ENCODE measurements at regions not wholly inside any gene's neighbourhood (a gene's known extent, or its start where the extent isn't known, plus 50 kb on each side); places are given as distances from the start of the nearest gene placed in this dataset.

DNA sequence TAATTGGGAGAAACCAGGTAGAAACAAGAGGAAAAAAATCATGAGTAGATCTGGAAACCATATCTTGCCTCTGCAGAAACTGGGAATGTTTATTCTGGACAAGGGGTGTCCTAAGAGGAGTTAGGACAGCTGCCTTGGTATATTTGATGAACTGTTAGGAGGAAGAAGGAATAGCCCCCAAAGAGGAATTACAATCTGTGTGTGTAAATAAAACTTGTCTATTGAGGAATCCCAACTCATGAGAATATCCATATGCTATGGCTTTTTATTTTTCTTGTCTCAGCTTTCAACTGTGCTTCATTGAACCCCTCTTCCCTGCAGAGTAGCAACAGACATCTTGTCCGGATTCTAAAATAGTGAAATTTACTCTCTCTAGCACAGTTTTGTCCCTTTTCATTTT is 423.5 kb upstream of the SLC14A2 start:
- H3K56ac ChIP-seq (ENCODE audit: extremely low read depth, insufficient read depth, low read length) = no peak overlapping the region
- no TSS peak for BruUV-seq (replicated peaks)
- H3K14ac ChIP-seq (replicated peaks; ENCODE audit: low read depth, low read length) = no peak overlapping the region
- H3K9me1 ChIP-seq (ENCODE audit: insufficient read depth, low read length) = no peaks in the 10 kb centered on the region
- no peaks in the 10 kb centered on the region for H3K79me1 ChIP-seq (ENCODE audit: low read depth in 1 of 2, low read length in 2 of 2)
- in situ Hi-C loops (cut with MboI; ENCODE audit: low sequenced_read_pairs) = no loop called here
- H3K4ac ChIP-seq (ENCODE audit: low read depth, low read length) = no peak overlapping the region
- no peak overlapping the region for H3K23ac ChIP-seq (ENCODE audit: low read depth, low read length)
- H2AFZ ChIP-seq (replicated peaks; ENCODE audit: low read length, poor library complexity) = no peak overlapping the region
- H3K9ac ChIP-seq (ENCODE audit: low read depth, low read length) = no peak overlapping the region
- no peaks in the 10 kb centered on the region for H4K20me1 ChIP-seq (ENCODE audit: insufficient read depth, low read length)
- H2BK20ac ChIP-seq (ENCODE audit: low read depth, low read length) = no peak overlapping the region
- intact Hi-C loops (cut with micrococcal nuclease) = no loop called here
- H4K91ac ChIP-seq (ENCODE audit: insufficient read depth, low read depth, low read length) = no peak overlapping the region
- TF ChIP-seq MXI1 (IDR thresholded peaks at IDR 0.05; ENCODE audit: borderline replicate concordance, low read depth, low read length) (no peak), BHLHE40 (IDR thresholded peaks at IDR 0.05; ENCODE audit: low read depth, low read length) (no peak), CEBPB (IDR thresholded peaks at IDR 0.05; ENCODE audit: low read depth, low read length) (no peak), POLR2A (IDR thresholded peaks at IDR 0.05; ENCODE audit: low read depth, low read length) (no peak), RAD21 (IDR thresholded peaks at IDR 0.05; ENCODE audit: low read length) (no peak), RCOR1 (IDR thresholded peaks at IDR 0.05; ENCODE audit: insufficient replicate concordance, low read length) (no peak), CHD1 (IDR thresholded peaks at IDR 0.05; ENCODE audit: low read depth, low read length) (no peak), SMC3 (IDR thresholded peaks at IDR 0.05; ENCODE audit: low read depth, low read length) (no peak), CTCF (conservative IDR thresholded peaks at IDR 0.05; ENCODE audit: low read depth, low read length) (no peak), FOS (IDR thresholded peaks at IDR 0.05; ENCODE audit: low read depth, low read length) (no peak), NFE2L2 (IDR thresholded peaks at IDR 0.05; ENCODE audit: low read depth, low read length) (no peak), MAFK (IDR thresholded peaks at IDR 0.05; ENCODE audit: low read depth, low read length) (no peak), RFX5 (IDR thresholded peaks at IDR 0.05; ENCODE audit: low read depth, low read length) (no peak), MAZ (IDR thresholded peaks at IDR 0.05; ENCODE audit: borderline replicate concordance, low read depth, low read length) (no peak)
- TF ChIP-seq, protein P1, sequence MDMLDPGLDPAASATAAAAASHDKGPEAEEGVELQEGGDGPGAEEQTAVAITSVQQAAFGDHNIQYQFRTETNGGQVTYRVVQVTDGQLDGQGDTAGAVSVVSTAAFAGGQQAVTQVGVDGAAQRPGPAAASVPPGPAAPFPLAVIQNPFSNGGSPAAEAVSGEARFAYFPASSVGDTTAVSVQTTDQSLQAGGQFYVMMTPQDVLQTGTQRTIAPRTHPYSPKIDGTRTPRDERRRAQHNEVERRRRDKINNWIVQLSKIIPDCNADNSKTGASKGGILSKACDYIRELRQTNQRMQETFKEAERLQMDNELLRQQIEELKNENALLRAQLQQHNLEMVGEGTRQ (IDR thresholded peaks at IDR 0.05; ENCODE audit: low read depth, low read length) = no peak
- TF ChIP-seq, protein P2, sequence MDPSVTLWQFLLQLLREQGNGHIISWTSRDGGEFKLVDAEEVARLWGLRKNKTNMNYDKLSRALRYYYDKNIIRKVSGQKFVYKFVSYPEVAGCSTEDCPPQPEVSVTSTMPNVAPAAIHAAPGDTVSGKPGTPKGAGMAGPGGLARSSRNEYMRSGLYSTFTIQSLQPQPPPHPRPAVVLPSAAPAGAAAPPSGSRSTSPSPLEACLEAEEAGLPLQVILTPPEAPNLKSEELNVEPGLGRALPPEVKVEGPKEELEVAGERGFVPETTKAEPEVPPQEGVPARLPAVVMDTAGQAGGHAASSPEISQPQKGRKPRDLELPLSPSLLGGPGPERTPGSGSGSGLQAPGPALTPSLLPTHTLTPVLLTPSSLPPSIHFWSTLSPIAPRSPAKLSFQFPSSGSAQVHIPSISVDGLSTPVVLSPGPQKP (IDR thresholded peaks at IDR 0.05; ENCODE audit: borderline replicate concordance, low read depth, low read length) = no peak
- H3K18ac ChIP-seq (ENCODE audit: low read depth, low read length) = no peak overlapping the region
- H4K5ac ChIP-seq (ENCODE audit: low read depth, low read length) = no peak overlapping the region
- no peak overlapping the region for H2BK15ac ChIP-seq (ENCODE audit: low read depth, low read length)
- no peak for DNase-seq
- no peak overlapping the region for H2BK120ac ChIP-seq (ENCODE audit: low read depth, low read length)
- H3K4me3 ChIP-seq (ENCODE audit: insufficient read depth, low read depth, low read length) = no peak overlapping the region
- no peaks in the 10 kb centered on the region for H3K4me1 ChIP-seq (ENCODE audit: control insufficient read depth, insufficient read depth, low read length)
- no peaks in the 10 kb centered on the region for H3K9me3 ChIP-seq (ENCODE audit: control insufficient read depth, insufficient read depth, low read length)
- H2AK9ac ChIP-seq (replicated peaks; ENCODE audit: low read depth, low read length, poor library complexity) = no peak overlapping the region
- no peak overlapping the region for H2AK5ac ChIP-seq (ENCODE audit: low read depth, low read length)
- no CpG with 5 or more reads among the region's 1 CpG for WGBS, 2 experiments (ENCODE audit: extremely low coverage in 2 of 2, insufficient read length in 1 of 2)
- H2BK5ac ChIP-seq (ENCODE audit: low read depth, low read length, poor library complexity, severe bottlenecking) = no peak overlapping the region
- no peaks in the 10 kb centered on the region for H3K36me3 ChIP-seq (ENCODE audit: control insufficient read depth, insufficient read depth, low read length)
- ChIA-PET POLR2A (ENCODE audit: unreplicated experiment) (no interaction called here), CTCF (no interaction called here)
- dilution Hi-C loops (cut with HindIII; ENCODE audit: low sequenced_read_pairs, unreplicated experiment) = no loop called here
- H3K27ac ChIP-seq (ENCODE audit: insufficient read depth, low read length) = no peak overlapping the region
- no peak overlapping the region for H4K8ac ChIP-seq (ENCODE audit: low read depth in 2 of 2, low read length in 2 of 2)
- ATAC-seq (ENCODE audit: low read depth) = no peak
- peaks cover 6% of the 10 kb centered on the region for H3K27me3 ChIP-seq (ENCODE audit: control insufficient read depth, insufficient read depth, low read length)
- H3K4me2 ChIP-seq (ENCODE audit: low read depth, low read length) = no peak overlapping the region

Data from IMR-90 (cell line).